HG03457 (cell line): ENCODE measurements at regions not wholly inside any gene's neighbourhood (a gene's known extent, or its start where the extent isn't known, plus 50 kb on each side); places are given as distances from the start of the nearest gene placed in this dataset.
A peak's percentile ranks its signal among the peaks of the same experiment; 100 is the strongest.
"Not testable (repeated sequence)": the region's sequence is repeated elsewhere in the genome, so short reads cannot be mapped to it uniquely, and the experiment has no call there.

ENCODE experiments used
- ATAC-seq: cut with Tn5 transposase; IDR thresholded peaks from one replicate; pipeline ENCODE4 v1.9.1; 2021; ENCODE audit warnings: moderate number of reproducible peaks; ENCODE audit not compliant: unreplicated experiment

GRCh38 chr2:133865141-133865540 is 296.9 kb upstream of the NCKAP5 start:
- no peak for ATAC-seq

GRCh38 chr2:133867166-133867565 is 298.9 kb upstream of the NCKAP5 start:
- ATAC-seq: no peak

- no peak for ATAC-seq
These were observed 303.4 kb upstream of the NCKAP5 start for GRCh38 chr2:133871545-133872209.

- ATAC-seq: no peak
These were observed 310.1 kb upstream of the NCKAP5 start for GRCh38 chr2:133878326-133878725.

- ATAC-seq: no peak
These were observed 311.4 kb upstream of the NCKAP5 start for GRCh38 chr2:133879703-133880102.

- not testable (repeated sequence) for ATAC-seq
These were observed 313.9 kb upstream of the NCKAP5 start for GRCh38 chr2:133882159-133882558.

- ATAC-seq: no peak
These were observed 316.6 kb upstream of the NCKAP5 start for GRCh38 chr2:133884739-133885381.

- no peak for ATAC-seq
These were observed 317.6 kb upstream of the NCKAP5 start for GRCh38 chr2:133885847-133886246.

- peak; percentile 71 for ATAC-seq
These were observed 318.7 kb upstream of the NCKAP5 start for GRCh38 chr2:133886735-133887675.

GRCh38 chr2:133887676-133888040 is 319.4 kb upstream of the NCKAP5 start:
- no peak for ATAC-seq

GRCh38 chr2:133888107-133888506 is 319.8 kb upstream of the NCKAP5 start:
- no peak for ATAC-seq

- ATAC-seq: no peak
These were observed 320.5 kb upstream of the NCKAP5 start for GRCh38 chr2:133888621-133889219.

GRCh38 chr2:133892352-133892913 is 324.2 kb upstream of the NCKAP5 start:
- no peak for ATAC-seq

GRCh38 chr2:133894429-133894828 is 326.2 kb upstream of the NCKAP5 start:
- ATAC-seq: no peak

GRCh38 chr2:133897838-133898237 is 329.6 kb upstream of the NCKAP5 start:
- not testable (repeated sequence) for ATAC-seq

- no peak for ATAC-seq
These were observed 332.6 kb upstream of the NCKAP5 start for GRCh38 chr2:133900909-133901308.

GRCh38 chr2:133906396-133906795 is 338.1 kb upstream of the NCKAP5 start:
- ATAC-seq: no peak

- no peak for ATAC-seq
These were observed 338.7 kb upstream of the NCKAP5 start for GRCh38 chr2:133906926-133907325.

- ATAC-seq: no peak
These were observed 339.9 kb upstream of the NCKAP5 start for GRCh38 chr2:133908171-133908570.

GRCh38 chr2:133918141-133918540 is 335.7 kb upstream of the MGAT5 start:
- no peak for ATAC-seq

GRCh38 chr2:133919285-133919684 is 334.6 kb upstream of the MGAT5 start:
- ATAC-seq: no peak
